Neural cell (in vitro differentiated cells): ENCODE measurements at regions not wholly inside any gene's neighbourhood (a gene's known extent, or its start where the extent isn't known, plus 50 kb on each side); places are given as distances from the start of the nearest gene placed in this dataset.

Experiments
- H2AFZ ChIP-seq: fragments of 200-600, 300-800 bp; sonication (generic), shearing (Covaris generic); 2 replicates; pipeline ENCODE4 v1.6.0; 2014; ENCODE audit warnings: low read depth, mild to moderate bottlenecking, antibody characterized with exemption, low read length, moderate library complexity
- H3F3A ChIP-seq: fragments of 200-600 bp; shearing (Covaris generic); 2 replicates; pipeline ENCODE4 v1.6.1; 2016; ENCODE audit warnings: mild to moderate bottlenecking, moderate library complexity, mixed read lengths, antibody characterized with exemption, low read length; ENCODE audit not compliant: insufficient read depth, poor library complexity, severe bottlenecking
- H3K27ac ChIP-seq: fragments of 200-600, 300-800 bp; sonication (generic), shearing (Covaris generic); 2 replicates; pipeline ENCODE4 v1.5.1; 2014; ENCODE audit warnings: mild to moderate bottlenecking, low read length, moderate library complexity
- H3K27me3 ChIP-seq: fragments of 300-800, 200-600 bp; sonication (generic), shearing (Covaris generic); 2 replicates; pipeline ENCODE4 v1.6.0; 2014; ENCODE audit warnings: mild to moderate bottlenecking, low read depth, low read length, moderate library complexity; ENCODE audit not compliant: insufficient read depth
- H3K36me3 ChIP-seq: fragments of 300-800, 200-600 bp; sonication (generic), shearing (Covaris generic); 2 replicates; pipeline ENCODE4 v1.5.1; 2014; ENCODE audit warnings: mild to moderate bottlenecking, antibody characterized with exemption, low read length, moderate library complexity; ENCODE audit not compliant: insufficient read depth
- H3K4me2 ChIP-seq: fragments of 300-800, 200-600 bp; sonication (generic), shearing (Covaris generic); 2 replicates; pipeline ENCODE4 v1.6.0; 2014; ENCODE audit warnings: mild to moderate bottlenecking, low read length
- H3K4me3 ChIP-seq: fragments of 300-800, 200-600 bp; sonication (generic), shearing (Covaris generic); 2 replicates; pipeline ENCODE4 v1.5.1; 2014; ENCODE audit warnings: mild to moderate bottlenecking, low read length, moderate library complexity
- H3K79me2 ChIP-seq: fragments of 200-600 bp; shearing (Covaris generic); replicated peaks from 2 replicates; pipeline ENCODE4 v1.6.0; 2014; ENCODE audit warnings: mild to moderate bottlenecking, low read length, moderate library complexity; ENCODE audit not compliant: insufficient read depth
- H3K9ac ChIP-seq: fragments of 300-800, 200-600 bp; sonication (generic), shearing (Covaris generic); 2 replicates; pipeline ENCODE4 v1.6.1; 2016; ENCODE audit warnings: mild to moderate bottlenecking, low read length, mixed read lengths
- H3K9me2 ChIP-seq: fragments of 200-600 bp; shearing (Covaris generic); 2 replicates; pipeline ENCODE4 v1.6.1; 2016; ENCODE audit warnings: mild to moderate bottlenecking, low read length, mixed read lengths; ENCODE audit not compliant: insufficient read depth
- H3K9me3 ChIP-seq: fragments of 200-600, 300-800 bp; sonication (generic), shearing (Covaris generic); 2 replicates; pipeline ENCODE4 v1.6.1; 2016; ENCODE audit warnings: mild to moderate bottlenecking, mixed run types, low read length, moderate library complexity, mixed read lengths
- H4K20me1 ChIP-seq: fragments of 200-600 bp; shearing (Covaris generic); 2 replicates; pipeline ENCODE4 v1.6.1; 2016; ENCODE audit warnings: mild to moderate bottlenecking, mixed run types; ENCODE audit not compliant: insufficient read depth
- CTCF ChIP-seq: fragments of 450-650 bp; IDR thresholded peaks from 2 replicates; pipeline ENCODE4 v1.5.1; 2014; ENCODE audit warnings: antibody characterized with exemption, mild to moderate bottlenecking, moderate library complexity; ENCODE audit not compliant: poor library complexity, severe bottlenecking
- EP300 ChIP-seq: fragments of 450-650 bp; conservative IDR thresholded peaks from 2 replicates; pipeline ENCODE4 v1.6.1; 2014; ENCODE audit warnings: antibody characterized with exemption, mild to moderate bottlenecking, moderate library complexity; ENCODE audit not compliant: poor library complexity, severe bottlenecking
- EZH2 ChIP-seq: fragments of 200-600, 300-800 bp; shearing (Covaris generic), sonication (generic); IDR thresholded peaks from 2 replicates; pipeline ENCODE4 v1.6.1; 2014; ENCODE audit warnings: antibody characterized with exemption, low read length, borderline replicate concordance, mild to moderate bottlenecking; ENCODE audit not compliant: insufficient read depth, poor library complexity, severe bottlenecking
- MXI1 ChIP-seq: fragments of 450-650 bp; conservative IDR thresholded peaks from 2 replicates; pipeline ENCODE4 v1.6.1; 2014; ENCODE audit warnings: antibody characterized with exemption, mild to moderate bottlenecking; ENCODE audit not compliant: poor library complexity, severe bottlenecking
- POLR2AphosphoS5 ChIP-seq: IDR thresholded peaks from 2 replicates; pipeline ENCODE4 v1.6.1; 2012
- RAD21 ChIP-seq: fragments of 450-650 bp; conservative IDR thresholded peaks from 2 replicates; pipeline ENCODE4 v1.6.1; 2014; ENCODE audit warnings: antibody characterized with exemption, mild to moderate bottlenecking, moderate library complexity
- REST ChIP-seq: IDR thresholded peaks from 2 replicates; pipeline ENCODE4 v1.6.1; 2012; ENCODE audit warnings: borderline replicate concordance
- SMC3 ChIP-seq: fragments of 450-650 bp; conservative IDR thresholded peaks from 2 replicates; pipeline ENCODE4 v1.6.1; 2014; ENCODE audit warnings: antibody characterized with exemption, mild to moderate bottlenecking, moderate library complexity; ENCODE audit not compliant: poor library complexity
- TAF1 ChIP-seq: IDR thresholded peaks from 2 replicates; pipeline ENCODE4 v1.6.1; 2012; ENCODE audit warnings: low read depth

- H2AFZ ChIP-seq, result no peak overlapping the region
- H3K4me3 ChIP-seq, result no peak overlapping the region
- H3K36me3 ChIP-seq, result no peaks in the 10 kb centered on the region
- no peaks in the 10 kb centered on the region for H3K9me2 ChIP-seq
- TF ChIP-seq REST (no peak), MXI1 (no peak), EP300 (no peak), SMC3 (no peak), RAD21 (no peak), POLR2AphosphoS5 (no peak), CTCF (no peak)
- H4K20me1 ChIP-seq, result no peaks in the 10 kb centered on the region
- H3K27me3 ChIP-seq, result no peaks in the 10 kb centered on the region
- H3F3A ChIP-seq, result no peaks in the 10 kb centered on the region
- H3K79me2 ChIP-seq, result no peaks in the 10 kb centered on the region
- no peak overlapping the region for H3K9ac ChIP-seq
- H3K27ac ChIP-seq, result no peak overlapping the region
- no peak overlapping the region for H3K4me2 ChIP-seq
- no peaks in the 10 kb centered on the region for H3K9me3 ChIP-seq
Measured at GRCh38 chr9:88641456-88642240, 106.7 kb downstream of the NXNL2 start.

GRCh38 chr9:88642336-88642735 is 107.4 kb downstream of the NXNL2 start:
- TF ChIP-seq EP300, result no peak
- H3K79me2 ChIP-seq, result no peaks in the 10 kb centered on the region
- no peak overlapping the region for H3K4me3 ChIP-seq
- no peaks in the 10 kb centered on the region for H3K9me2 ChIP-seq
- H2AFZ ChIP-seq, result no peak overlapping the region
- H3K36me3 ChIP-seq, result no peaks in the 10 kb centered on the region
- H3K9me3 ChIP-seq, result no peaks in the 10 kb centered on the region
- no peaks in the 10 kb centered on the region for H3K27me3 ChIP-seq
- H3K9ac ChIP-seq, result no peak overlapping the region
- no peak overlapping the region for H3K27ac ChIP-seq
- H3K4me2 ChIP-seq, result no peak overlapping the region
- H4K20me1 ChIP-seq, result no peaks in the 10 kb centered on the region
- no peaks in the 10 kb centered on the region for H3F3A ChIP-seq

- TF ChIP-seq EP300, result no peak
- no peak for TF ChIP-seq REST
- TF ChIP-seq CTCF, result no peak
- no peak for TF ChIP-seq RAD21
- TF ChIP-seq SMC3, result no peak
- no peak for TF ChIP-seq TAF1
- no peak for TF ChIP-seq EZH2
- no peak for TF ChIP-seq MXI1
- TF ChIP-seq POLR2AphosphoS5, result no peak
- Histone ChIP-seq H4K20me1 (no peaks in the 10 kb centered on the region), H2AFZ (no peak overlapping the region), H3K27ac (no peak overlapping the region), H3K4me2 (no peak overlapping the region), H3K27me3 (no peaks in the 10 kb centered on the region), H3K36me3 (no peaks in the 10 kb centered on the region), H3K4me3 (no peak overlapping the region), H3K9me3 (no peaks in the 10 kb centered on the region), H3F3A (no peaks in the 10 kb centered on the region), H3K9ac (no peak overlapping the region), H3K79me2 (no peaks in the 10 kb centered on the region), H3K9me2 (no peaks in the 10 kb centered on the region)
Measured at GRCh38 chr9:88643931-88644330, 109.0 kb downstream of the NXNL2 start.
